22Rv1 (cell line): ENCODE measurements at regions not wholly inside any gene's neighbourhood (a gene's known extent, or its start where the extent isn't known, plus 50 kb on each side); places are given as distances from the start of the nearest gene placed in this dataset.

ENCODE experiments used
- ZFX ChIP-seq: fragments of 450-650 bp; IDR thresholded peaks from 2 replicates; pipeline ENCODE4 v1.6.1; 2017; ENCODE audit warnings: antibody characterized with exemption, borderline replicate concordance
- TF ChIP-seq, protein P1 (sequence below): fragments of 450-650 bp; IDR thresholded peaks from 2 replicates; pipeline ENCODE4 v1.5.1; 2017; ENCODE audit warnings: mild to moderate bottlenecking

DNA sequence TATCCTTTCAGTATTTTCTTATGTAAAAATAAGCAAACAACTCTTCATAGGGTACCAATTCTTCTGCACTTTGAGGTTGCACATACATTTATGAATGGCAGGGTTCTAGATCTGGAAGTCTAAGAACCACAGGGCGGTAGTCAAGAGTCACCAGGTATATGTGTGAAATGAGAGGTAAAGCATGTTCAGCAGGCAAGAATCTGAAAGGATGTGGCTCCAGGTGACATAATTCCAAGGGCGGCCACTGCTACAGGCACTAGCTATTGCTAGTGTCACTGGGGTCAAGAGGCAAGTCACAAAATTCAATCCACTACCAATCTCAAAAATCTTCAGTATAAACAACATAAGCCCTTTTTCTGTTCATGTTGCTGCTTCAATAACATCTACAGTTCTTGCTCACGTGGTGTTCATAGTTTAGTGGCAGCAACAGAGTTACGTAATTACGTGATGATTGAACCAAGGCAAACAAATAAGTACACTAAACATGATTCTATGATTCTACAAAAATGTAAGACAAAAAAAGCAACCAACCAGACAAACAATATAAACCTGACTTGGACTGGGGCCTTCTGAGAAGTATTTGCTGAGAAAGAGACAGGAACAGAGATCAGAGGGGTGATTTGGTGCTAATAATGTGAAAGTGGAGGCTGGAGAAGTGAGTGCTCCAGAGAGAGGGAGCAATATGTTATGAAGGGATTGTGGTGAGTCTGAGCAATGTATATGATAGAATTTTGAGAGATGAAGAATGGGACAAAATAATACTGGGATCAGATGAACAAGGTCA is 101.7 kb downstream of the NAA11 start:
- TF ChIP-seq, protein P1, sequence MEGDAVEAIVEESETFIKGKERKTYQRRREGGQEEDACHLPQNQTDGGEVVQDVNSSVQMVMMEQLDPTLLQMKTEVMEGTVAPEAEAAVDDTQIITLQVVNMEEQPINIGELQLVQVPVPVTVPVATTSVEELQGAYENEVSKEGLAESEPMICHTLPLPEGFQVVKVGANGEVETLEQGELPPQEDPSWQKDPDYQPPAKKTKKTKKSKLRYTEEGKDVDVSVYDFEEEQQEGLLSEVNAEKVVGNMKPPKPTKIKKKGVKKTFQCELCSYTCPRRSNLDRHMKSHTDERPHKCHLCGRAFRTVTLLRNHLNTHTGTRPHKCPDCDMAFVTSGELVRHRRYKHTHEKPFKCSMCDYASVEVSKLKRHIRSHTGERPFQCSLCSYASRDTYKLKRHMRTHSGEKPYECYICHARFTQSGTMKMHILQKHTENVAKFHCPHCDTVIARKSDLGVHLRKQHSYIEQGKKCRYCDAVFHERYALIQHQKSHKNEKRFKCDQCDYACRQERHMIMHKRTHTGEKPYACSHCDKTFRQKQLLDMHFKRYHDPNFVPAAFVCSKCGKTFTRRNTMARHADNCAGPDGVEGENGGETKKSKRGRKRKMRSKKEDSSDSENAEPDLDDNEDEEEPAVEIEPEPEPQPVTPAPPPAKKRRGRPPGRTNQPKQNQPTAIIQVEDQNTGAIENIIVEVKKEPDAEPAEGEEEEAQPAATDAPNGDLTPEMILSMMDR = no peak
- no peak for TF ChIP-seq ZFX
